HUDEP-2 (cell line): ENCODE measurements at regions not wholly inside any gene's neighbourhood (a gene's known extent, or its start where the extent isn't known, plus 50 kb on each side); places are given as distances from the start of the nearest gene placed in this dataset.
"Not testable (repeated sequence)": the region's sequence is repeated elsewhere in the genome, so short reads cannot be mapped to it uniquely, and the experiment has no call there.

ENCODE experiments used
- DNase-seq, 76 experiments: peaks; one replicate each; lab custom pipeline; 2025; ENCODE audit not compliant: unreplicated experiment in 76 of 76; lab: John Stamatoyannopoulos, UW

GRCh38 chr12:97616946-97617345 is 154.3 kb downstream of the RMST start:
- no peak for DNase-seq

DNA sequence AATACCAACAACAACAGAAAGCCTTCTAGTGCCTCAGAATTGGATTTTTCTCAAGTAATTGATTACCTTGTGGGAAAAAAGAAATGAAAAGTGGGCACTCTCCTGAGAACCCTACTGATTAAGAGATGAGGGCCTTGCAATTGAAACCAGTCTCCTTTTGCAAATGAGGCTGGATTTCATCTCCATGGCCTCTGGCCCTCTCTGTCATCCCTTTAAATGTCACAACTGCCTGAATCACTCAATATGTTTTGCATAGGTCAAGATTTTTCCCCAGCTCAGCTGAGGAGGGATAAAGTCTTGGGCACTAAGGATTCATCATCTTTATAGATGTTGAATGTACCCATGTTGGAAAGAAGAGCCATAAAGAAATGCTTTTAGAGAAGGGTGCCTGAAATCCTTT is 166.4 kb downstream of the RMST start:
- no peak for DNase-seq

GRCh38 chr12:97629382-97629781 is 166.8 kb downstream of the RMST start:
- no peak for DNase-seq

- no peak for DNase-seq
These were observed 167.8 kb downstream of the RMST start for GRCh38 chr12:97630356-97630755.

DNA sequence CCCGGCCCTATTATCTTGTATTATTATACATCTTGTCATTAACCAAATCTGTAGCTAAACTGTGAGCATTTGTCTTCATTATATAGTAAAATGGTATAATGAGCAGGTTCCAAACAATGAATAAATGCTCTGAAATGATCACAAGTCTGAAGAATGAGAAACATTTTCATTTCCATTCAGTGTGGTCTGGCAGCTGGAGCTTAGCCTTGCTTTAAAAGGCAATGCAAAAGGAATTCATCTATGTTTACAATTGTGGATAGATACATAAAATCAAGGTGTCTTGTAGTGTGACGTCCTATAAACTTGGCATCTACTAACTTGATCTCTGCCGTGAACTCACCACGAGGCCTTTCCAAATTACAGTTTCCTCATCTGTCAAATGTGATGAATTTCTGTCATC is 168.3 kb downstream of the RMST start:
- DNase-seq: no peak

GRCh38 chr12:97637770-97638169 is 175.2 kb downstream of the RMST start:
- DNase-seq: no peak

DNA sequence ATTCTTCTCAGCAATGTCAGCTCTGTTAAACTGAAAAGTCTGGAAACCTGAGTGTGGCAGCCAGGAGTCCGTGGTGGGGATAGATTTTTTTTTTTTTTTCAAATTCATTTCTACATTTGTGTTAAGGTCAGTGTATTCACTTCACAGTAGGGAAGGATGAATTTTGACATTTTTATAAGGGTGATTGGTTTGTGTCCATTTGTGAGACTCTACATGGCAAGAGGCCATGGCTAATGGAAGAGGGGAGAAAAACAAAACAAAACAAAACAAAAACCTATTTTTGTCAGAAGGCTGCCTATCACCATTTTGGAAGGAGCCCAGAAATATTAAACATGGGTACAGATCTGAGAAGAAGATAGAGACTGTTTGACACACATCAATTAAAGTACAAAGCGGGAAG is 176.1 kb downstream of the RMST start:
- DNase-seq: no peak

- DNase-seq: no peak
These were observed 177.1 kb downstream of the RMST start for GRCh38 chr12:97639702-97640101.

- no peak for DNase-seq
These were observed 178.2 kb downstream of the RMST start for GRCh38 chr12:97640826-97641225.

GRCh38 chr12:97642911-97643310 is 180.3 kb downstream of the RMST start:
- no peak for DNase-seq

DNA sequence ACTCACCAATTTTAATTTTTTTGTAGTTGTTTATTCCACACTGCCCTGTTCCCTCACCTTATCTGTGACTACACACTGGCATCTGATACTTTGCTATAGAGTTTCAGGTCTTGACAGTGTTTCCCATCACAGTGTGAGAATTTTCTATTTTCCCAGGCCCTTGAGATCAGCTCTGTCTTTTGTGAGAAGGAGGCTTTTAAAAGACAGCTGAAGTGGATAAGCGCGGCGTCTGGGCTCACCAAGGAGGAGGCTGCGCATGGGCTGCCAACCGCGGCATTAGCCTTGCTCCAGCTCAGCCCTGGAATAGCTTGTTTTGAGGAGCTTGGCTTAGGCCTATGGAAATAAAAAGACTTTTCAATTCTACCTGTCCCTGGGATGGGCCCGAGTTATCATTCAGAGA is 181.3 kb downstream of the RMST start:
- DNase-seq: no peak

DNA sequence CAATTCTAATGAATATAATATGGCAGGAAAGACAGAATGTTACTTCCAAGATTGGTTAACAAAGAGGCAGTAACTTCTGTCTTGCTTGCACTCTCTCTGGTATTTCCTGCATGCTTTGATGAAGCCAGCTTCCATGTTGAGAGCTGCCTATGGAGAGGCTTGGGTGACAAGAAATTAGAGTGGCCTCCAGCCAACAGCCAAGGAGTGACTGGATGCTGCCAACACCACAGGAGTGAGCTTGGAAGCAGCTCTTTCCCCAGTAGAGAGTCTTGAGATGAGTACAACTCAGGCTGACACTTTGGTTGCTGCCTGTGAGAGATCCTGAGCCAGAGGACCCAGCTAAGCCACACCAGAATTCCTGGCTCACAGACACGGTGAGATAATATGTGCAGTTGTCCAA is 183.1 kb downstream of the RMST start:
- DNase-seq: no peak

DNA sequence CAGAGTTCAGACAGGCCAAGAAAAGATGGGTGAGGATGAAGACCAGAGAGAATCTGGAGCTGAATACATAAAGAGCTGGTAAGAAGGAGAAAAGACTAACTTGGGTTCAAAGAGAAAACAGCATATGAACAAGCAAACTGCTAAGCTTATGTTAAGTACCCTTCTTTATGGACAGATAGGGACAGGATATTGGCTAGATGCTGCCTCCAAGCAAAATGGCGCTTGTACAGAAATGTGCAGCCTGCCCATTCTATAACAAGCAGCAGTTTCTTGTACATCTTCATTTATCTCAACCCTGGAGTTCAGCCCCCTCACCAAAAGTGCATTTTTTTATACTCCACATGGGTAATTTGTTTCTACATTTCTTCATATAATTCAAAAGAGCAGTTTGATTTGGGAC is 184.5 kb downstream of the RMST start:
- no peak for DNase-seq

- no peak for DNase-seq
These were observed 187.6 kb downstream of the RMST start for GRCh38 chr12:97650242-97650641.

GRCh38 chr12:97656548-97656947 is 193.9 kb downstream of the RMST start:
- not testable (repeated sequence) for DNase-seq

GRCh38 chr12:97659117-97659880 is 196.7 kb downstream of the RMST start:
- DNase-seq: no peak

DNA sequence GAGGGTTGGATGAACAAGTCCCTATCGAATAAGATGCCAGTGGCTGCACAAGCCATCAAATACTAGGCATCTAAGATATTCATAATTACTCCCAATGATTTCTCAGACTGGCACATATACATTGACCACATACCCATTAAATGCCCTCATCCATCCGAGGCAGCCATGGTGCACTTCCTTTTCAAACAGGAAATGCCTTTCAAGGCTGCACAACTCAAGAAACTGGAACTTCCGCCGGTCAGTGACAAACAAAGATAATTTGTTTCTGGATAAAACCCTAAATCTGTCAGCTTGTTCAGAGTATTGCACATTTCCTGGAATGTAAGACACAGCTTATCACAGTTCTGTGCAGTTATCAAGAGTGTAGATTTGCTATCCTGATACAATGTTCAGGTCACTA is 203.7 kb downstream of the RMST start:
- no peak for DNase-seq

DNA sequence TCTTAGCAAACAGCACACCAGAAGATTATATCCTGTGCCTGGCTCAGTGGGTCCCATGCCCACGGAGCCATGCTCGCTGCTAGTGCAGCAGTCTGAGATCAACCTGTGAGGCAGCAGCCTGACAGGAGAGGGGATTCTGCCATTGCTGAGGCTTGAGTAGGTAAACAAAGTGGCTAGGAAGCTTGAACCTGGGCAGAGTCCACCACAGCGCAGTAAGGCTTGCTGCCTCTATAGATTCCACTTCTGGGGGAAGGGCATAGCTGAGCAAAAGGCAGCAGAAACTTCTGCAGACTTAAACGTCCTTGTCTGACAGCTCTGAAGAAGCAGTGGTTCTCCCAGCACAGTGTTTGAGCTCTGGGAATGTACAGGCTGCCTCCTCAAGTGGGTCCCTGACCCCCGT is 210.3 kb downstream of the RMST start:
- DNase-seq: no peak

- DNase-seq: no peak
These were observed 218.1 kb downstream of the RMST start for GRCh38 chr12:97680751-97681150.

GRCh38 chr12:97681612-97682504 is 219.3 kb downstream of the RMST start:
- DNase-seq: no peak

DNA sequence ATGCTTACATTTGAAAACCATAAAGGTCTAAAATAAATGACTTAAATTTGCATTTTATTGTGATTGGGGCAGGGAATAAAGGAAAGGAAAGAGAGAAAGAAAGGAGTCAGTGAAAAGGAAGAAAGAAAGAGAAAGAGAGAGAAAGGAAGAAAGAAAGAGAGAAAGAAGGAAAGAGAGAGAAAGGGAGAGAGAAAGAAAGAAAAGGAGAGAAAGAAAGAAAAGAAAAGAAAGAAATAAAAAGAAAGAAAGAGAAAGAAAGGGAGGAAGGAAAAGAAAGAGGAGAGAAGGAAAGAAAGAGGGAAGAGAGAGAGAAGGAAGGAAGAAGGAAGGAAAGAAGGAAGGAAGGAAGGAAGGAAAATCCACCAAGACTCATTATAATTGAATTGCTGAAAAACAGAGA is 222.8 kb downstream of the RMST start:
- no peak for DNase-seq

DNA sequence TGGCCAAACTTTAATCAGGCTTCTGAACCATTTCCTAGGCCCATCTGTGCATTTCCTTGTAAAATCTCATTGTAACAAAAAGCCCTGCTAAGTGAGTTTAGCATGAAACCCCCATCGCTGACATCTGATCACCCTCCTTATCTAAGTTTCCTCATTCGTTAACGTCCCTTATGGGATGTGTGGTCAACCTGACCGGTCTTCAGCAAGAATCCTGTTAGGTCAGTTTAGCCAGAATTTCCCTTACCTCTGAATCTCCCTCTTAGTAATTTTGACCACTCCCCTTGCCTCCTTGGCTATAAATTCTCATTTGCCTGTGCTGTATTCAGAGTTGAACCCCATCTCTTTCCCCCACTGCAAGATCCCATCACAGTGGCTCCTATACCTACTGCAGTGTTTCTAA is 239.3 kb downstream of the RMST start:
- DNase-seq: no peak
